Sigmoid colon (tissue), 6 donors: ENCODE measurements at regions not wholly inside any gene's neighbourhood (a gene's known extent, or its start where the extent isn't known, plus 50 kb on each side); places are given as distances from the start of the nearest gene placed in this dataset.

Experiments
- DNase-seq: peaks from one replicate; pipeline ENCODE4 v3.0.0-alpha.2; 2019
- H3K27ac ChIP-seq, 4 donors: fragments of 200-600 bp; sonication (generic); one replicate each; pipeline ENCODE4 v1.5.1; 2016 to 2019; ENCODE audit warnings: mild to moderate bottlenecking in 1 of 4
- H3K27me3 ChIP-seq, 3 donors: fragments of 200-600 bp; sonication (generic); one replicate each; pipeline ENCODE4 v1.5.1; 2019; ENCODE audit warnings: mild to moderate bottlenecking in 1 of 3
- H3K36me3 ChIP-seq, 4 donors: fragments of 200-600 bp; sonication (generic); one replicate each; pipeline ENCODE4 v1.5.1; 2016 to 2019
- H3K4me1 ChIP-seq, 4 donors: fragments of 200-600 bp; sonication (generic); one replicate each; pipeline ENCODE4 v1.5.1; 2017 to 2019
- H3K4me3 ChIP-seq, 4 donors: fragments of 200-600 bp; sonication (generic); one replicate each; pipeline ENCODE4 v1.5.1; 2017 to 2019; ENCODE audit warnings: mild to moderate bottlenecking in 2 of 4, moderate library complexity in 1 of 4
- H3K9me3 ChIP-seq, 4 donors: fragments of 200-600 bp in 3 of 4; sonication (generic) in 3 of 4; one replicate each; pipeline versions ENCODE4 v1.5.1 to v1.6.1; 2013 to 2019
- CTCF ChIP-seq, 4 experiments: fragments of 450-650 bp in 3 of 4; fragments of 200-600 bp in 1 of 4; IDR thresholded peaks; one replicate each; pipeline ENCODE4 v1.5.1; 2016 to 2019; ENCODE audit warnings: antibody characterized with exemption in 4 of 4, mild to moderate bottlenecking in 3 of 4, moderate library complexity in 2 of 4
- EP300 ChIP-seq, 4 donors: sonication (generic); formaldehyde crosslinking; IDR thresholded peaks; one replicate each; pipeline ENCODE4 v1.6.1; 2017; ENCODE audit warnings: antibody characterized with exemption in 4 of 4
- POLR2A ChIP-seq, 2 donors: fragments of 450-650 bp; IDR thresholded peaks; one replicate each; pipeline ENCODE4 v1.6.1; 2016; ENCODE audit warnings: antibody characterized with exemption in 2 of 2, mild to moderate bottlenecking in 2 of 2, moderate library complexity in 2 of 2
- POLR2AphosphoS5 ChIP-seq, 4 donors: sonication (generic); formaldehyde crosslinking; IDR thresholded peaks; one replicate each; pipeline ENCODE4 v1.6.1; 2017; ENCODE audit warnings: antibody characterized with exemption in 4 of 4
- WGBS, 2 donors: extraction: QIAGEN DNeasy Blood & Tissue Kit; methylation state at CpG; one replicate each; pipeline ENCODE4 v1.1.7; 2013; 5-methylcytosine and 5-hydroxymethylcytosine counted together
- intact Hi-C: fragments of 100-400 bp; cut with DNase I; formaldehyde crosslinking; loops from one replicate; pipeline ENCODE4 v1.15.1; 2023
- donor health status: healthy with polysubstance abuse.
- donor health status: healthy.

GRCh38 chr21:29233611-29234540, 64.8 kb upstream of the BACH1 start:
- no peaks in the 10 kb centered on the region for H3K9me3 ChIP-seq
- TF ChIP-seq POLR2A (IDR thresholded peaks at IDR 0.05) (no peak), CTCF (IDR thresholded peaks at IDR 0.05) (no peak), POLR2AphosphoS5 (IDR thresholded peaks at IDR 0.05) (no peak), EP300 (IDR thresholded peaks at IDR 0.05) (no peak)
- H3K4me3 ChIP-seq = no peak overlapping the region
- no peak for DNase-seq
- no peak overlapping the region for H3K27ac ChIP-seq
- no peaks in the 10 kb centered on the region for H3K36me3 ChIP-seq
- H3K4me1 ChIP-seq = peaks cover 0 to 30% (median 26%) of the 10 kb centered on the region in 4 donors
- H3K27me3 ChIP-seq = no peaks in the 10 kb centered on the region
- 66 to 76% methylated on average over 11 of the region's 11 CpGs for WGBS, 2 donors
- intact Hi-C loops = loop anchor here (10.0 kb wide), 1 partner anchor 49 kb away; no protein-coding TSS in a partner anchor

- Histone ChIP-seq H3K27me3 (no peaks in the 10 kb centered on the region), H3K27ac (peak overlapping the region; percentile 14 to 77 (median 62)), H3K4me3 (no peak overlapping the region), H3K36me3 (no peaks in the 10 kb centered on the region), H3K9me3 (no peaks in the 10 kb centered on the region), H3K4me1 (peaks cover 0 to 34% (median 30%) of the 10 kb centered on the region in 4 donors)
- 78 to 85% methylated on average over 4 of the region's 4 CpGs for WGBS, 2 donors
- DNase-seq = no peak
- TF ChIP-seq CTCF (IDR thresholded peaks at IDR 0.05) = no peak
- no peak for TF ChIP-seq POLR2A (IDR thresholded peaks at IDR 0.05)
- TF ChIP-seq EP300 (IDR thresholded peaks at IDR 0.05) = no peak
- TF ChIP-seq POLR2AphosphoS5 (IDR thresholded peaks at IDR 0.05) = no peak
- intact Hi-C loops = loop anchor here (10.0 kb wide), 1 partner anchor 51 kb away; no protein-coding TSS in a partner anchor
These were observed 63.0 kb upstream of the BACH1 start for GRCh38 chr21:29235714-29236197.

GRCh38 chr21:29236201-29236600, 62.5 kb upstream of the BACH1 start:
- Histone ChIP-seq H3K27ac (peak overlapping the region; percentile 14 to 77 (median 62)), H3K4me3 (no peak overlapping the region), H3K9me3 (no peaks in the 10 kb centered on the region), H3K27me3 (no peaks in the 10 kb centered on the region), H3K36me3 (no peaks in the 10 kb centered on the region), H3K4me1 (peaks cover 0 to 34% (median 30%) of the 10 kb centered on the region in 4 donors)
- 86 to 92% methylated on average over 2 of the region's 2 CpGs for WGBS, 2 donors
- intact Hi-C loops = loop anchor here (10.0 kb wide), 1 partner anchor 51 kb away; no protein-coding TSS in a partner anchor
- DNase-seq = no peak
- TF ChIP-seq POLR2AphosphoS5 (IDR thresholded peaks at IDR 0.05) (no peak), EP300 (IDR thresholded peaks at IDR 0.05) (no peak), POLR2A (IDR thresholded peaks at IDR 0.05) (no peak), CTCF (IDR thresholded peaks at IDR 0.05) (no peak)

- H3K36me3 ChIP-seq = no peaks in the 10 kb centered on the region
- H3K27ac ChIP-seq = peak overlapping the region; percentile 55 to 77 (median 65)
- no peak overlapping the region for H3K4me3 ChIP-seq
- intact Hi-C loops = loop anchor here (2.0 to 10.0 kb wide), 3 partner anchors 53 to 105 kb away; partner anchors contain the start of gene BACH1
- H3K27me3 ChIP-seq = no peaks in the 10 kb centered on the region
- H3K9me3 ChIP-seq = no peaks in the 10 kb centered on the region
- no peak for DNase-seq
- no peak for TF ChIP-seq CTCF (IDR thresholded peaks at IDR 0.05)
- TF ChIP-seq POLR2AphosphoS5 (IDR thresholded peaks at IDR 0.05) = peak in 3 of 4 donors; percentile 64 to 69 (median 66)
- TF ChIP-seq EP300 (IDR thresholded peaks at IDR 0.05) = peak in 1 of 4 donors; percentile 16
- WGBS, 2 donors = 76 to 86% methylated on average over 3 of the region's 3 CpGs
- peaks cover 0 to 40% (median 36%) of the 10 kb centered on the region in 4 donors for H3K4me1 ChIP-seq
These were observed 61.3 kb upstream of the BACH1 start for GRCh38 chr21:29237110-29238052.
